ENCODE measurements at regions not wholly inside any gene's neighbourhood (a gene's known extent, or its start where the extent isn't known, plus 50 kb on each side); places are given as distances from the start of the nearest gene placed in this dataset.
"Not testable (repeated sequence)": the region's sequence is repeated elsewhere in the genome, so short reads cannot be mapped to it uniquely, and the experiment has no call there.

- H3K9ac ChIP-seq (ENCODE audit: insufficient read depth, low read length, poor library complexity, severe bottlenecking); H3K9me3 Mint-ChIP-seq; H2AFZ ChIP-seq (ENCODE audit: insufficient read depth, low read depth, low read length, poor library complexity, severe bottlenecking); H3K4me3 Mint-ChIP-seq; H4K20me1 ChIP-seq (ENCODE audit: insufficient read depth, low read length); H3K79me2 ChIP-seq (ENCODE audit: insufficient read depth, low read length); H3K27ac ChIP-seq (ENCODE audit: low read depth in 1 of 2, low read length in 2 of 2); H3K4me2 ChIP-seq (replicated peaks; ENCODE audit: extremely low read depth, low read length, poor library complexity, severe bottlenecking); H3K4me3 ChIP-seq (replicated peaks in 1 of 3; ENCODE audit: low read depth in 2 of 3, low read length in 3 of 3); H3K36me3 Mint-ChIP-seq; H3K27me3 Mint-ChIP-seq (ENCODE audit: low read depth in 3 of 3); H3K27ac Mint-ChIP-seq; DNase-seq; H3K36me3 ChIP-seq (replicated peaks in 1 of 2; ENCODE audit: control insufficient read depth in 1 of 2, insufficient read depth in 2 of 2, low read length in 2 of 2); H3K9me3 ChIP-seq (replicated peaks in 1 of 2; ENCODE audit: control insufficient read depth in 1 of 2, insufficient read depth in 1 of 2, low read length in 2 of 2); H3K27me3 ChIP-seq (ENCODE audit: control insufficient read depth in 2 of 2, insufficient read depth in 2 of 2, low read length in 2 of 2): not testable (repeated sequence)
- 100% methylated on average over 2 of the region's 9 CpGs for WGBS (ENCODE audit: insufficient coverage)
- H3K4me1 Mint-ChIP-seq, result peaks cover 72% of the 10 kb centered on the region
- intact Hi-C loops (cut with micrococcal nuclease), result loop anchor here in 1 of 2 donors (5.0 kb wide), 1 partner anchor 50 kb away; no protein-coding TSS in a partner anchor
- H3K4me1 ChIP-seq (ENCODE audit: control insufficient read depth in 1 of 2, insufficient read depth in 2 of 2, low read length in 2 of 2), result peaks cover 60 to 61% of the 10 kb centered on the region in 2 donors
Measured at GRCh38 chr13:109702030-109702597, 84.3 kb downstream of the IRS2 start.

- Mint-ChIP-seq H3K4me1 (peaks cover 57% of the 10 kb centered on the region), H3K4me3 (no peak overlapping the region), H3K9me3 (peaks cover 0 to 9% (median 5%) of the 10 kb centered on the region in 7 donors), H3K36me3 (peaks cover 0 to 5% of the 10 kb centered on the region in 2 donors), H3K27ac (peak overlapping the region in 5 of 7 donors; percentile 47 to 80 (median 64)), H3K27me3 (ENCODE audit: low read depth in 3 of 3) (peaks cover 0 to 5% (median 1%) of the 10 kb centered on the region in 3 donors)
- intact Hi-C loops (cut with micrococcal nuclease), result loop anchor here in 1 of 2 donors (5.0 kb wide), 1 partner anchor 48 kb away; no protein-coding TSS in a partner anchor
- WGBS (ENCODE audit: insufficient coverage), result 5% methylated on average over 3 of the region's 3 CpGs
- no peak for TF ChIP-seq CTCF (IDR thresholded peaks at IDR 0.05)
- no peaks in the 10 kb centered on the region for H3K79me2 ChIP-seq (ENCODE audit: insufficient read depth, low read length)
- peak overlapping the region; percentile 11 to 39 for H3K27ac ChIP-seq (ENCODE audit: low read depth in 1 of 2, low read length in 2 of 2)
- peak overlapping the region; percentile 56 for H2AFZ ChIP-seq (ENCODE audit: insufficient read depth, low read depth, low read length, poor library complexity, severe bottlenecking)
- H3K27me3 ChIP-seq (ENCODE audit: control insufficient read depth in 2 of 2, insufficient read depth in 2 of 2, low read length in 2 of 2), result no peaks in the 10 kb centered on the region
- H3K4me2 ChIP-seq (replicated peaks; ENCODE audit: extremely low read depth, low read length, poor library complexity, severe bottlenecking), result no peak overlapping the region
- no peaks in the 10 kb centered on the region for H4K20me1 ChIP-seq (ENCODE audit: insufficient read depth, low read length)
- H3K4me3 ChIP-seq (replicated peaks in 1 of 3; ENCODE audit: low read depth in 2 of 3, low read length in 3 of 3), result no peak overlapping the region
- H3K36me3 ChIP-seq (replicated peaks in 1 of 2; ENCODE audit: control insufficient read depth in 1 of 2, insufficient read depth in 2 of 2, low read length in 2 of 2), result no peaks in the 10 kb centered on the region
- peaks cover 47 to 48% of the 10 kb centered on the region in 2 donors for H3K4me1 ChIP-seq (ENCODE audit: control insufficient read depth in 1 of 2, insufficient read depth in 2 of 2, low read length in 2 of 2)
- DNase-seq, result no peak
- H3K9me3 ChIP-seq (replicated peaks in 1 of 2; ENCODE audit: control insufficient read depth in 1 of 2, insufficient read depth in 1 of 2, low read length in 2 of 2), result no peaks in the 10 kb centered on the region
- no peak overlapping the region for H3K9ac ChIP-seq (ENCODE audit: insufficient read depth, low read length, poor library complexity, severe bottlenecking)
Measured at GRCh38 chr13:109700176-109700575, 86.2 kb downstream of the IRS2 start.

Measured in CD14-positive monocyte (primary cell).